ENCODE measurements at regions not wholly inside any gene's neighbourhood (a gene's known extent, or its start where the extent isn't known, plus 50 kb on each side); places are given as distances from the start of the nearest gene placed in this dataset.
A peak's percentile ranks its signal among the peaks of the same experiment; 100 is the strongest.

GRCh38 chr20:16209357-16209756 lies 363.9 kb downstream of the KIF16B start:
- ChIA-PET CTCF (no interaction called here), RAD21 (ENCODE audit: unreplicated experiment) (no interaction called here), SMC1A (ENCODE audit: uncharacterized antibody, unreplicated experiment) (no interaction called here), POLR2A (no interaction called here)
- H3K4me3 ChIP-seq, result no peak overlapping the region
- no peak overlapping the region for H3K27ac ChIP-seq (ENCODE audit: control insufficient read depth, insufficient read depth)
- 0% methylated on average over 2 of the region's 2 CpGs for WGBS (ENCODE audit: insufficient coverage, insufficient replicate concordance, low lambda C conversion rate, missing lambda C conversion rate)
- no peaks in the 10 kb centered on the region for H3K36me3 ChIP-seq (ENCODE audit: control insufficient read depth in 2 of 2, insufficient read depth in 2 of 2, low read length in 1 of 2)
- TF ChIP-seq NRF1 (conservative IDR thresholded peaks at IDR 0.05; ENCODE audit: low read depth, low read length) (no peak), NFXL1 (IDR thresholded peaks at IDR 0.05; ENCODE audit: borderline replicate concordance) (no peak), JUND (IDR thresholded peaks at IDR 0.05; ENCODE audit: low read depth, low read length) (no peak), YBX1 (IDR thresholded peaks at IDR 0.05) (no peak), DPF2 (IDR thresholded peaks at IDR 0.05) (no peak), HDAC2 (IDR thresholded peaks at IDR 0.05) (no peak), ETV6 (conservative IDR thresholded peaks at IDR 0.05 in 1 of 2, IDR thresholded peaks at IDR 0.05 in 1 of 2; ENCODE audit: borderline replicate concordance in 1 of 2, low read depth in 1 of 2) (no peak), TCF3 (IDR thresholded peaks at IDR 0.05; ENCODE audit: borderline replicate concordance, insufficient read depth, low read depth, low read length) (no peak), NR2C2 (IDR thresholded peaks at IDR 0.05; ENCODE audit: borderline replicate concordance, control insufficient read depth, insufficient read length, low read depth) (no peak), LARP7 (IDR thresholded peaks at IDR 0.05) (no peak), CREM (IDR thresholded peaks at IDR 0.05; ENCODE audit: low read depth) (no peak), E2F4 (IDR thresholded peaks at IDR 0.05; ENCODE audit: low read depth, low read length) (no peak), ZNF217 (IDR thresholded peaks at IDR 0.05) (no peak), PML (IDR thresholded peaks at IDR 0.05; ENCODE audit: low read length) (no peak)
- DNase-seq (ENCODE audit: low read depth, low spot score), result no peak
- no peaks in the 10 kb centered on the region for H3K27me3 ChIP-seq (replicated peaks in 1 of 2; ENCODE audit: control insufficient read depth in 2 of 2, insufficient read depth in 2 of 2, low read length in 1 of 2)
- intact Hi-C loops (cut with micrococcal nuclease; ENCODE audit: unreplicated experiment), result no loop called here
- H2AFZ ChIP-seq (ENCODE audit: control insufficient read depth, low read depth, low read length), result no peak overlapping the region
- in situ Hi-C loops (cut with MboI), result no loop called here
- H3K9ac ChIP-seq (ENCODE audit: control insufficient read depth, insufficient read depth, low read length), result no peak overlapping the region
- FAIRE-seq, result no peak
- no peaks in the 10 kb centered on the region for H3K4me1 ChIP-seq (ENCODE audit: control insufficient read depth, insufficient read depth, low read length)
- no peaks in the 10 kb centered on the region for H4K20me1 ChIP-seq (ENCODE audit: control insufficient read depth, insufficient read depth)
- H3K9me3 ChIP-seq (replicated peaks; ENCODE audit: control insufficient read depth, insufficient read depth, low read length), result no peaks in the 10 kb centered on the region; the same call in 2 of the 3 replicates
- H3K4me2 ChIP-seq (ENCODE audit: control insufficient read depth, insufficient read depth), result no peak overlapping the region
- H3K79me2 ChIP-seq (ENCODE audit: control insufficient read depth, insufficient read depth, low read length), result no peaks in the 10 kb centered on the region
- ATAC-seq, result peak; percentile 39
- no TSS peak for BruUV-seq (replicated peaks)
